NCI-H82 treated with DMSO at 0.1 percent for 48 hours (cell line): ENCODE measurements at regions not wholly inside any gene's neighbourhood (a gene's known extent, or its start where the extent isn't known, plus 50 kb on each side); places are given as distances from the start of the nearest gene placed in this dataset.

Experiments
- DNase-seq: peaks from one replicate; lab custom pipeline; 2025; ENCODE audit not compliant: unreplicated experiment; lab: John Stamatoyannopoulos, UW

GRCh38 chr4:44071959-44072955 lies 376.4 kb downstream of the KCTD8 start:
- no peak for DNase-seq

GRCh38 chr4:44086753-44087152 lies 361.9 kb downstream of the KCTD8 start:
- DNase-seq: no peak

GRCh38 chr4:44093390-44093789 lies 355.2 kb downstream of the KCTD8 start:
- no peak for DNase-seq

- DNase-seq: no peak
Measured at GRCh38 chr4:44098973-44099372, 349.6 kb downstream of the KCTD8 start.

GRCh38 chr4:44100456-44100855 lies 348.2 kb downstream of the KCTD8 start:
- no peak for DNase-seq

GRCh38 chr4:44118971-44119680 lies 329.5 kb downstream of the KCTD8 start:
- no peak for DNase-seq

DNA sequence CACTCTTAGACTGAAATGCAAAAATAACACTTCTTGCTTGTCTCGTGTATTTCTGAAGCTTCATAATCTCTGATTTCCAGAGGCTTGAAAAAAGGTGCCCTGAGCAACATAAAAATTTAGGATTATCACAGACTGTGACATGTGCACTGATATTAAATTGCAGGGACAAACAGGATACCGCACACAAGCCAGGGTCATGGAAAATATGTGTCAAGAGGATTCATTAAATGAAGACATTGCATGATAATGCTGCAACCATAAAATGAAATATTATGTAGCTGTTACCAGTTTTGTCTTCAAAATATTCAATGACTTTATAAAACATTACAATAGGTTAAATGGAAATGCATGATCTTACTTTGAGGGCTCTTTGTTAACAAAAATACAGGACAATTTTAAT lies 328.0 kb downstream of the KCTD8 start:
- no peak for DNase-seq

DNA sequence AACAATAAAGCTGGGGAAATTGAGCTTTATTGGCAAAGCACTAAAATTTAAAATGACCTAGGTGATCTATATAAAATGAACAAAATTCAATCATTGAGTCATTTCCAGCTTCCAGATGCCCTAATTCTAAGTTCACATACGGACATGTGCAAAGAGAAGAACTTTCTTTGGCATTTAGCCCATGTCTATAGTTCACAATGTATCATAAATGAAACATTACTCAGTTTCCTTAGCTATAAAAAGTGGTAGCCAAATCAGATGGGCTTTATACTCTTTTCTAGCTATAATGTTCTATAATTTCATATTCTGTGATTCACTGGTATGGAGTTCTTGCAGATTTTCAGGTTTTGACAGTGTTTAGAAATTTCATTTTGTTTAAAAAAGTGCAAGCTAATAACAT lies 327.4 kb downstream of the KCTD8 start:
- no peak for DNase-seq
